HG02840 (cell line): ENCODE measurements at regions not wholly inside any gene's neighbourhood (a gene's known extent, or its start where the extent isn't known, plus 50 kb on each side); places are given as distances from the start of the nearest gene placed in this dataset.

Experiments
- ATAC-seq: cut with Tn5 transposase; IDR thresholded peaks from one replicate; pipeline ENCODE4 v1.9.1; 2021; ENCODE audit warnings: mild to moderate bottlenecking, moderate library complexity, moderate number of reproducible peaks; ENCODE audit not compliant: unreplicated experiment, low FRiP score

- ATAC-seq: no peak
Measured at GRCh38 chr4:19807505-19807904, 444.2 kb upstream of the SLIT2 start.

GRCh38 chr4:19806865-19807264, 444.8 kb upstream of the SLIT2 start:
- no peak for ATAC-seq

- no peak for ATAC-seq
Measured at GRCh38 chr4:19803406-19803805, 448.3 kb upstream of the SLIT2 start.

GRCh38 chr4:19793831-19794230, 457.9 kb upstream of the SLIT2 start:
- ATAC-seq: no peak

GRCh38 chr4:19791422-19792123, 460.1 kb upstream of the SLIT2 start:
- ATAC-seq: no peak

- no peak for ATAC-seq
Measured at GRCh38 chr4:19786616-19787015, 465.1 kb upstream of the SLIT2 start.

GRCh38 chr4:19783667-19784223, 468.0 kb upstream of the SLIT2 start:
- ATAC-seq: no peak

GRCh38 chr4:19780871-19781270, 470.8 kb upstream of the SLIT2 start:
- no peak for ATAC-seq

GRCh38 chr4:19776929-19777328, 474.8 kb upstream of the SLIT2 start:
- no peak for ATAC-seq

- ATAC-seq: no peak
Measured at GRCh38 chr4:19776021-19776459, 475.7 kb upstream of the SLIT2 start.

- ATAC-seq: no peak
Measured at GRCh38 chr4:19774690-19775256, 476.9 kb upstream of the SLIT2 start.

GRCh38 chr4:19772581-19772980, 479.1 kb upstream of the SLIT2 start:
- ATAC-seq: no peak

GRCh38 chr4:19756661-19757060, 495.0 kb upstream of the SLIT2 start:
- ATAC-seq: no peak

- no peak for ATAC-seq
Measured at GRCh38 chr4:19752599-19752998, 499.1 kb upstream of the SLIT2 start.

- no peak for ATAC-seq
Measured at GRCh38 chr4:19748519-19749479, 502.9 kb upstream of the SLIT2 start.

GRCh38 chr4:19746377-19746776, 505.3 kb upstream of the SLIT2 start:
- no peak for ATAC-seq

- no peak for ATAC-seq
Measured at GRCh38 chr4:19743115-19743638, 508.5 kb upstream of the SLIT2 start.

GRCh38 chr4:19739101-19739651, 512.5 kb upstream of the SLIT2 start:
- ATAC-seq: no peak

- no peak for ATAC-seq
Measured at GRCh38 chr4:19736968-19737756, 514.5 kb upstream of the SLIT2 start.

GRCh38 chr4:19735012-19735411, 516.7 kb upstream of the SLIT2 start:
- ATAC-seq: no peak
